ENCODE measurements at regions not wholly inside any gene's neighbourhood (a gene's known extent, or its start where the extent isn't known, plus 50 kb on each side); places are given as distances from the start of the nearest gene placed in this dataset.
"Not testable (repeated sequence)": the region's sequence is repeated elsewhere in the genome, so short reads cannot be mapped to it uniquely, and the experiment has no call there.

DNA sequence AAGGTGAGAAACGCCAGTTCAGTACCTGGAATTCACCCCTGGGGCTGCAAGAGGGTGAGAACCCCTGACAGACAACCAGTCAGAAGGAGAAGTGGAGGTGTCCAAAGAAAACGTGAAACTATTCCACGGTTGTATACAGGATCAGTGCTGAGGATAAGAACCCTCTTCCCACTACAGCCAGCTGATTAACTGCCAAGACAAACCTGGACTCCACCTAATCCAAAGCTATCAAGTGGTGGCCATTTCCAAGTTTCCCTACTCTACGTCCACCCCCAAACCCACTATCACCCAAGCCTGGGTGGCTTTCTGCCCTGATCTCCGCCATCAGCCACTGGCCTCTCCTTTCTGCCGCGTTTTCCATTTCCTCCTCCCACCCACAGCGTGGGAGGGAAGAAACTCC, 312.3 kb upstream of the ID2 start:
- WGBS, 3 donors = 92 to 93% (median 92%) methylated on average over 8 of the region's 8 CpGs
- H3K27ac ChIP-seq (ENCODE audit: low read depth, low read length) = no peak overlapping the region

DNA sequence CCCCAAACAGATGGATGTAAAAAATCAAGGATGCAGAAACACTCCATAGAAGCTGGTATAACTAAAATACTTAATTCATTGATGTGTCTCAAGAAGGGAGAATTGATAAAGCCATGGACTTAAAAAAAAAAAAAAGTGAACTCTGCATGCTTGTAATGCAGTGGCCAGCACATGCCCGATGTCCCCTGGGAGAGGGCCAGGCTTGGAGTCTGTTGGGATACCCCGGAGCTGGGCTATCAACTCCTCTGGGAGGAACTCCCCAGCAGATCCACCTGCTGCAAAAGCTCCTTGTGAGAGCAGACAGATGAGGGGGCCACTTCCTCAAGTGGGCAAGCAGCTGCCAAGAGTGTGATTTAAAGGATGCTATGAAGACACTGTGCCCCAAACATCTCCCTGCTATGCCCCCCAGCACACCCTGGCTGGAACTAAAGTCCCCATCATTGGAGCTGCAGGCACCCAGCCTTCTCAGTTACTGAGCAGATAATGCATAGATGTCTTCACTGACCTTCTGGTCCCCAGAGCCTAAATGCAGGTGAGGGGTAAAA, 311.5 kb upstream of the ID2 start:
- 35 to 46% (median 39%) methylated on average over 2 of the region's 2 CpGs for WGBS, 3 donors
- H3K27ac ChIP-seq (ENCODE audit: low read depth, low read length) = no peak overlapping the region

DNA sequence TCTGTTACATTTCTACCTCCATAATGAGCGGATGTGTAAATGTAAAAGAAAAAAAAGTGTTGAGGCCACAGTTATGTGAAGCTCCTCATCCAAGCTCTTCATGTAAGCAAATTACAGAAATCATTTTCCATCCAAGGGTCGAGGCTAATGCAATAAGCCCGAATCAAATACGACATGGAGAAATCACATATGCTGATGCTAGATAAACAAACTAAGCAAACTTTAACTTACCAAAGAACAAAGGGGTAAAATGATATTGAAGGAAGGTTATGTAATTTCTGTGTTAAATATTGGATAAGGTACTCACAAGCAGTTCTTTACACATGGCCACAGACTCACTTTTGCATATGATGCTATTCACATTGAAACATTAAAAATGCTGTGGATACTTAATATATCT, 310.2 kb upstream of the ID2 start:
- 48 to 93% (median 88%) methylated on average over 4 of the region's 4 CpGs for WGBS, 3 donors
- H3K27ac ChIP-seq (ENCODE audit: low read depth, low read length) = no peak overlapping the region

DNA sequence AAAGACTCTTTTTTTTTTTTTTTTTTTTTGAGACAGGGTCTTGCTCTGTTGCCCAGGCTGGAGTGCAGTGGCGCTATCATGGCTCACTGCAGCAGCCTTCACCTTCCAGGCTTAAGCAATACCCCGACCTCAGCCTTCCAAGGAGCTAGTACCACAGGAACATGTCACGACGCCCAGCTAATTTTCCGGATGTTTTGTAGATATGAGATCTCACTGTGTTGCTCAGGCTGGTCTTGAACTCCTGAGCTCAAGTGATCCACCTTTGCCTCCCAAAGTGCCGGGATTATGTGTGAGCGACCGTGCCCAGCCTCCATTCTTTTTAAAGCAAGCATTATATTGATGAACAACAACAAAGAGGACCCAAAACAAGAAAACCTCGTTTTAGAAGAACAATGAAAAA, 307.1 kb upstream of the ID2 start:
- no peak overlapping the region for H3K27ac ChIP-seq (ENCODE audit: low read depth, low read length)
- WGBS, 3 donors = 94 to 99% (median 95%) methylated on average over 9 of the region's 9 CpGs

DNA sequence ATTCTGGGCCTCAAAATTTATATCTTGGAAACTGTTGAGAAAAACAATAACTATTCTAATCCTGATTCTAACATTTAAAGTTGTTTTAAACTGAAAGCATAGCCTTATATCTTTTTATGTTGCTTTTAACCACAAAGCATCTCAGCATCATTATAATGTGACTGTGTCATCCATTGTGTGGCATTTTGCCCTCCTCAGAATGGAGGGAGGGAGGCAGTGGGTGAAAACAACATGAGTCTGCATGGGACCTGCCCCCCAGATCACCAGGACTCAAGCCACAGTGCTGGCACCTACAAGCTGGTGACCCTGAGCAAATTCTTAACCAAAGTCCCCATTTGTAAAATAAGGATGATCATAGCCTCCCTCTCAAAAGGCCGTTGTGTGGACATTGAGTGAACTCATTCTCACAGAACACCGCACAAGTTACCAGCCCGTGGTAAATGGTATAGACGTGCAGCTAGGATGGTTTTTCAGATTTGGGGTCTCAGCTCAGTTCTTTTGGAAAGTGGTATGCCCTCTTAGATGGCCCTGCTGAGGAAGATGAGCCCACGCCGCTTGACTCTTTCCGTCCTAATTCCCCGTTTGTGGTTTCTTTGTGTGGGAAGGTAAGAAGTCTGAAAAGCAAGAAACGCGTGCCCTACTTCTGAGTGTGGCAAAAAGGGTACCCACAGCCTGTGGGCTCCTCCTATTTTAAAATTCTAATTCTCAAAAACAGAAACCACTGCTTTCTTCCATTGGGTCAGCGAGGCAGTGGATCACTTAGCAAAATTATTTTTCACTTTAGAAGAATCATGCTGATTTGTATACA, 305.0 kb upstream of the ID2 start:
- H3K27ac ChIP-seq (ENCODE audit: low read depth, low read length) = no peak overlapping the region
- WGBS, 3 donors = 88 to 90% (median 90%) methylated on average over 11 of the region's 11 CpGs

DNA sequence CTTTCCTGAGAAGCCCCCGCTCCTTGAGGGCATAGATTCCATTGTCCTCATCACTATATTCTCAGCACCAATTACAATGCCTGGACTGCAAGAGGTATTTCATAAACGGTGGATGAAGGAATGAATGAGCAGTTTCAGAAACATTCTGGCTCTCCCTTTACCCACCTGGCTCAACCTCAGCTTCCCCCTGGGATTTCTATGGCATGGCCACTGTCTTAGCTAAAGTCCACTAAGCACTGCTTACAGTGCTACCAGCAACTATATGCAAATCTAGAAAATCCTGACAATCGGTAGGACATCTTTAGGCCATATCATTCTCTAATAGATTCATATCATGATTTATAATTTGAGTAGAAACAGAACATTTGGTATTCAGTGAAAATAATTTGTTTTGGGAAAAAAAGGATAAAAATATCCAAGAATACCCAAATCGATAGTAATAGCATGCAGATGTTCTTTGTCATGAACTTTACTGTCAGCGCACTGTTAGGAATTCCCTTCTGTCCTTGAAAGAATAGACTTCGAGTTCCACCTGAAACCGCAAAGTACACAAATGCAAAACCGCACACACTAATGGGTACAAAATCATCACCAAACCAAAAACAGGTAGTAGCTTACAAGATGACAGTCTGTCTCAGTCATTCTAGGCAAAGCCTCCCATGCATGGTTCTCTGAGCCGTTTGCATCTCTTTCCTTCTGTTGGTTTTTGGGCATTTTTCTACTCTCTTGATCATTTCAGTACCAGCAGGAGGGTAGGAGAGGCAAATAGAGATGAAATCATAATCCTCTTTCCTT, 303.6 kb upstream of the ID2 start:
- WGBS, 3 donors = 83 to 92% (median 85%) methylated on average over 9 of the region's 9 CpGs
- H3K27ac ChIP-seq (ENCODE audit: low read depth, low read length) = no peak overlapping the region

DNA sequence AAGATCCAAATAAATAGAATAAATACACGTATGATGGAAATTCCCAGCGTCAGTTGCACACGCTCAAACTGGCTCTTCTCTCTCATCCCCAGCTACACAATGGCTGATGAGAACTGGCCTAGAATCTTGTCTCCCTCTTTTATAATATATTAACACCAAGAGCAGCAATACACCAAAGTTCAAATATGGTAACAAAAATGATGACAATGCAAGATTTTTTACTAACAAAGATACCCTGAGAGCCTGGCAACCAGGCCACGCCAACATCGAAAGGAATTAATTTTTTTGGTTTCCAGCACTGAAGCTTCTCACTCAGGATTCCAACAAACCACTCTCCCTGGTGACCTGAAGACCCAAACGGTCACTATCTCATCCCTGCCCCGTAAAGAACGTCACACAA, 302.7 kb upstream of the ID2 start:
- H3K27ac ChIP-seq (ENCODE audit: low read depth, low read length) = no peak overlapping the region
- 80 to 88% (median 82%) methylated on average over 8 of the region's 8 CpGs for WGBS, 3 donors

DNA sequence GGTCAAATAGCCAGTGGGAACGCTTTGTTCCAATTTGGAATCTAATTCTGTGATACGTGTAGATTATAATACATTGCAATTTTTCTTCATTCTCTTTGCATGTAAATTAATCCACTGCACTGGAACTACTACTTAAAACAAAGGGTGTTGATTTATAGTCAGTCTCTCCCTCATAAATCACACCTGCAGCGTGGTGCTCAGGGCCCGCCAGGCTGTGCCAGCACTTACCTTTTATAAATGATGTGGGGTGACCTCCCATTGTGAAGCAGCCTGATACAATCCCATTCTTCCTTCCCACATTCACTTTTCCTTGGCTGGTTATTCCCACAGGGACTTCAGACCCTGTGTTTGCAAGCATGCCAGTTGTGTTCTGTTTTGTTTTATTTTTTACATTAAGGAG, 302.3 kb upstream of the ID2 start:
- 70 to 76% (median 72%) methylated on average over 4 of the region's 4 CpGs for WGBS, 3 donors
- no peak overlapping the region for H3K27ac ChIP-seq (ENCODE audit: low read depth, low read length)

DNA sequence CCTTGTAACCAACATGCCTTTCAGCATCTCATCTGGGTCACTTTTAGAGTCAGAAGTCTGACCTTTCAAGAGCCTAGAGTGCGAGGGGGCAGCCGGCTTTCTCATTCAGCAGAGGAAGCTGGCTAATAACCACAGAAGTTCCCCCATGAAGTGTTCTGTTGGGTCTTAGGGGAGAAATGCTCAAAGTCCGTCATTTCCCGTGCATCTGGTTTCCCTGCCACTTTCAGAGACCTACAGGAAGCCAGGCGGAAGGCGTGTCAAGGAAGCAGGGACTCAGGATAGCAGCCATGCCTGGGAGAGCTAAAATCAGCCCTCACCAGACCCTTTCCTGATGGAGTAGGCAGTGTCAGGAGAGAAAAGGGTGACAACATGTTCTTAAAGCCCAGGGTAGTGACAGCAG, 301.8 kb upstream of the ID2 start:
- WGBS, 3 donors = 38 to 82% (median 45%) methylated on average over 6 of the region's 6 CpGs
- no peak overlapping the region for H3K27ac ChIP-seq (ENCODE audit: low read depth, low read length)

DNA sequence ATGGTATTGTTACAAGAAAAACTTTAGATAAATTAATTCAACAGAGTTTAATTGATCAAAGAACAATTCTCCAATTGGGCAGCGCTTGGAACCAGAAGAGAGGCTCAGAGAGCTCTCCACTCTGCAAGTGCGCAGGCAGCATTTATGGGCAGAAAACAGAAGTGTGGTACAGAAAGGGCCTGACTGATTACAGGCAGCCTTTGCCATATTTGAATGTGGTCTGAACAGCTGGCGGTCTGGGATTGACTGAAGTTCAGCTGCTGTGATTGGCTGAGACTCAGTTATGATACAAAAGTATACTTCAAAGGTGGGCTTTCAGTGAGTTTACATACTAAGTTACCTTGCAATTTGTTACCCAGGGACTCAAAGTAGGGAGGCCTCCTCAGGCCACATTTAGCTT, 301.3 kb upstream of the ID2 start:
- 57 to 69% (median 60%) methylated on average over 3 of the region's 3 CpGs for WGBS, 3 donors
- H3K27ac ChIP-seq (ENCODE audit: low read depth, low read length) = no peak overlapping the region

DNA sequence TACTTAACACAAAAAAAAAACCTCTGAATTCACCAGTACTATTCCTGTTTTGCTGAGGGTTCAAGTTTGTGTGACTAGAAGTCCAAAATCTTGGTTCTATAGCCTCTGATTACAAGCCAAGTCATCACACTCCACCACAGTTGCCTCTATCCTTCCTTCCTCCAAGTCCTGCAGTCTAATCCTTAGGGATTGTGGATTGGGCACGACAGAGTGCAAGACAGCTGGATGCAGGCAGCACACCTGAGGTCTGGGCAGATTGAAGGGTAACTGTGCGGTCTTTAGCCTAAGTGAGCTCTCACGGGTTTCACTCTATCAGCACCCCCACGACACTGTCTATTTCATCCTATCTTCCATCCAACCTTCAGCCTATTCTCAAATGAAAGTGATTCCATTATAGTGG, 299.4 kb upstream of the ID2 start:
- 83 to 93% (median 84%) methylated on average over 4 of the region's 4 CpGs for WGBS, 3 donors

DNA sequence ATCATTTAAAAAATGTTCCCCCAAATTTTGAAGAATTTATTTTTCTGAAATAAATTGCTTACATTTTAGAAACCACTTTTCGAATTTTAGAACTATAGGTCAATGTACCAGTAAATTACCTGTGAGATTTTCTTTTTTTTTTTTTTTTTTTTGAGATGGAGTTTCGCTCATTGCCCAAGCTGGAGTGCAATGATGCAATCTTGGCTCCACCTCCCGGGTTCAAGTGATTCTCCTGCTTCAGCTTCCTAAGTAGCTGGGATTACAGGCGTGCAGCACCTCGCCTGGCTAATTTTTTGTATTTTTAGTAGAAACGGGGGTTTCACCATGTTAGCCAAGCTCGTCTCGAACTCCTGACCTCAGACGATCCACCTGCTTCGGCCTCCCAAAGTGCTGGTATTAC, 295.1 kb upstream of the ID2 start:
- 73 to 82% (median 73%) methylated on average over 10 of the region's 10 CpGs for WGBS, 3 donors
- H3K27ac ChIP-seq (ENCODE audit: low read depth, low read length) = not testable (repeated sequence)

More for the DNA sequence above, 299.4 kb upstream of the ID2 start:
- no peak overlapping the region for H3K27ac ChIP-seq (ENCODE audit: low read depth, low read length)

DNA sequence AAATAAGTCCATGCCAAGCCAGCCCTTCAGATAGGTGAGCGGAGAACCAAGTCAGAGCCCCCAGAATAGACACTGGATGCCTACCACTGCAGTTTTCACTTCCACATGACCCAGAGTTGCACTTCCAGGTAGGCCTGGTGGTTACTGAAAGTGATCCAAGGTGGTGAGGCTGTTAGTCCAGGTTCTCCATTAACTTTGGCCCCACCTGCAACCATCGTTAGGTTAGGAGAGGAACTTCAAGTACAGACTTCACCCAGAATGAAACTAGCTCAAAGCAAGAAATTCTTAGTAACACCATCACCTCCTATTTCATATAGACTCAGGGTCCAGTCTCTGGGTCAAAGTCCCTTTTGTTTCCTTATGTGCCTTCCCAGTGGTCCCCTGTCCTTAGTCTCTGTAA, 293.1 kb upstream of the ID2 start:
- WGBS, 3 donors = 88 to 93% (median 93%) methylated on average over 2 of the region's 2 CpGs
- no peak overlapping the region for H3K27ac ChIP-seq (ENCODE audit: low read depth, low read length)

DNA sequence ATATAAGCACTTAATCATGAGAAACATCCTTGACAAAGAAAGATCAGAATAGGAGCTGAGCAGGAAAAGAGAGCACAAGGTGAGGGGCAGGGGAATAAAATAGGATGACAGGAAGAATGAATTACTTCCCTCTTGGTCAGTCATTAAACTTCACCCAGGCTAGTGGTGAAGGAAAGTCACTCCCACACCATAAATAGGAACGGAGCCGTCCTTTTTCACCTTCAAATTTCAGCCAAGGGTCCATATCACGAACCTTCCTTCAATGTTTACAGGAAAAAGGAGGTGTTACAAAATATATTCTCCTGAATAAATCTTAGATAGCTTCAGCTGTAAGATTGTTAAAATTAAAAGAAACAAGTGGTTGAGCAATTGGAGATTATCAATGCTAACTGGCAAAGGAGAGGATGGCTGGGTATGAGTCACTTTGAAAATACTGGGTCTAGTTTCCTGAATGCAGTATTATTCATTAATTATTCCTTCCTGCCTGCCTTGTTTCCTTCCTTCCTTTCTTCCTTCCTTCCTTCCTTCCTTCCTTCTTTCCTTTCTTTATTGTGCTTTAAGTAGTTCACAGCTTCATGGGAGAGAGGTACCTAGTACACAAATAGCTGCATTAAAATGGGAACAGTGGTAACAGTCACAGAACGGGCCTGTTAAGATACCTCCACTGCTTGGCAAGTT, 292.3 kb upstream of the ID2 start:
- WGBS, 3 donors = 19 to 50% (median 49%) methylated on average over 4 of the region's 4 CpGs
- no peak overlapping the region for H3K27ac ChIP-seq (ENCODE audit: low read depth, low read length)

DNA sequence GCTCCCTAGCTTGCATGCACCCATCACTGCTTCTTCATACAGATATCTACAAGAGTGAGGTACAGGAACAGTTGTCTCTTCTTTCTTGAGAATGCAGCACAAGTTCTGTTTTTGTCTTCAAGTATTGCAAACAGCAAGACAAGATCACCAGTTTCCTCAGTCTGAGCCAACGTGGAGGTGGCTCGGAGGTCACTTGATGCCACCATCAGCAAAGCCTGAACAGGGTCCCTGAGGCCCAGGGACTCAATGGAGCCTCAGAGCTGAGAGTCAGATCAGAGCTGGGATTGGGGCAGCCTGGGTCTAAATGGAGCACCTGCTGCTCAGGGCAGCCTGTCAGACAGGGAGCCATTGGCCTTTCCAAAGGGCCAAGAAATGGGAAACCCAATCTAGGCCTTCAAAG, 290.7 kb upstream of the ID2 start:
- no peak overlapping the region for H3K27ac ChIP-seq (ENCODE audit: low read depth, low read length)
- 90 to 98% (median 98%) methylated on average over 2 of the region's 2 CpGs for WGBS, 3 donors

DNA sequence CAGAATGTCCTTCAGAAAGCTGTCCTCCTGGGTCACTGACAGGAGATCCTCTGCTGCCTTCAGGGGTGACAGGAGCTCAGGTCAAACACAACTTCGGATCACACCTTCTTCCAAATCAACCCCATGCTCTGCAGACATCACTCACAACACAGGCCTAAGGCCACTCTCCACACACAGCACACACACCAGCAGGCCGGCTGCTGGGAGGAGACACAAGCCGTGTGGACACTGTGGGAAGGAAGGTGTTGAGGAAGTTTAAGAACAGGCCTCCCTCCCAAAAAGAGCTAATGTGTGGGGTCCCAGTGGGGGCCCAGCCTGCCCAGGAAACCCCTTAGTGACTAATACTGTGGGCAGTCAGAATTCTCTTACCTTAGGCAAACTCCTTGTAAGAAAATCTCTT, 290.3 kb upstream of the ID2 start:
- H3K27ac ChIP-seq (ENCODE audit: low read depth, low read length) = no peak overlapping the region
- WGBS, 3 donors = 88 to 97% (median 88%) methylated on average over 3 of the region's 3 CpGs

DNA sequence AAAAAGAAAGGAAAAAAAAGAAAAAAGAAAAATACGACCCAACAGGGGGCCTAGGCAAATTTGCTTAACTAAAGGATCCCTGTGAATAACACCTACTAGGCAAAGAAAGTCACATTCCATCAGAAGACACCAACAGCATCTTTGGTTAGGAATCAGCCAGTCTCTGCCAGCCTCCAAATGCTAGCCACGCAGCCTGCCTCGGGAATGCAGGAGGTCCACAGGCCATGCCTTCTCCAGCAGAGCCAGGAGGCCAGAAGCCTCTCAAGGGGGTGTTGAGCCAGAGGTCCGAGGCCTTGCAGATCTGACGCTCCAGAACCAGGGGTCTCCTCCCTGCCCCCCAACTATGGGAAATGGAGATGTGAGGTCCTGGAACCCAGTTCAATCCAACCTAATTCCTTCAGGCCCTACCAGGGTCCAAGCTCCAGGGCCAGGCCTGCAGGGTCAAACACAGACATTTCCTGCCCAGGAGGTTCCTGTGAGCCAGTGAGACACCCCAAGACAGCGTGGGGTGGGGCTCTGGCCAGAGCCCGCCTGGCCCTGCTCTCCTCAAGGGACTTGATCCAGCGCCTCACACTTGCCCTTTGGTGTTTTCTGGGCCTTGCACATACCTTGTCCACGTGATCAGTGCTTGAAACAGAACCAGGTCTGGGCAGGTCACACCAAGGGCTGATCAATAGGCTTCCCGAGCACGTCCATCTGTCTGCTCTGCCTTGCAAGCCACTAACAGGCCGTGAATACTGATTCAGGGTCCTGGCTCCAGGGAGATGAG, 289.6 kb upstream of the ID2 start:
- H3K27ac ChIP-seq (ENCODE audit: low read depth, low read length) = no peak overlapping the region
- WGBS, 3 donors = 96 to 97% (median 97%) methylated on average over 12 of the region's 12 CpGs

DNA sequence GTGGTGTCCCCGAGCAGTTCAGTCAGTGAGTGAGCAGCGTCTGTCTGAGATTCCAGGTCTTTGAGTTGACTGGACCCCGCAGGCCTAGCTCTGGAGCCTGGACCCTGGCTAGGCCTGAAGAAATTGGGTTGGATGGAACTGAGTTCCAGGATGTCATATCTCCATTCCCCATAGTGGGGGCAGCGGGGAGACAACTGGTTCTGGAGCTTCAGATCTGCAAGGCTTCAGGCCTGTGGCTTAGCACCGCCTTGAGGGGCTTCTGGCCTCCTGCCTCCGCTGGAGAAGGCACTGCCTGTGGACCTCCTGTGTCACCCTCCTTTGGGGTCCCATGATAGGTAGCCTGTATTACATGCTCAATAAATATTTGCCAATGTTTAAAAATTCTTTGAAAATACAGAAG, 288.4 kb upstream of the ID2 start:
- 96 to 99% (median 99%) methylated on average over 6 of the region's 6 CpGs for WGBS, 3 donors
- H3K27ac ChIP-seq (ENCODE audit: low read depth, low read length) = no peak overlapping the region

Measured in adipose tissue (tissue), 3 donors.